Epidermal melanocyte (primary cell): ENCODE measurements at regions not wholly inside any gene's neighbourhood (a gene's known extent, or its start where the extent isn't known, plus 50 kb on each side); places are given as distances from the start of the nearest gene placed in this dataset.

Experiments used
- DNase-seq: peaks from one replicate; pipeline ENCODE4 v3.0.0; 2011; ENCODE audit warnings: low spot score; ENCODE audit not compliant: insufficient read length

- no peak for DNase-seq
These were observed 125.0 kb upstream of the MEF2A start for GRCh38 chr15:99440551-99441443.

GRCh38 chr15:99441444-99441800 lies 124.4 kb upstream of the MEF2A start:
- DNase-seq, result no peak

- DNase-seq, result no peak
These were observed 123.9 kb upstream of the MEF2A start for GRCh38 chr15:99441871-99442251.

GRCh38 chr15:99442252-99442897 lies 123.4 kb upstream of the MEF2A start:
- peak; percentile 81 for DNase-seq

- DNase-seq, result no peak
These were observed 122.6 kb upstream of the MEF2A start for GRCh38 chr15:99443056-99443756.

GRCh38 chr15:99443768-99444446 lies 121.9 kb upstream of the MEF2A start:
- DNase-seq, result no peak

- no peak for DNase-seq
These were observed 120.4 kb upstream of the MEF2A start for GRCh38 chr15:99445272-99445850.

- DNase-seq, result no peak
These were observed 119.0 kb upstream of the MEF2A start for GRCh38 chr15:99446565-99447496.

- DNase-seq, result no peak
These were observed 118.0 kb upstream of the MEF2A start for GRCh38 chr15:99447497-99448371.

- no peak for DNase-seq
These were observed 116.3 kb upstream of the MEF2A start for GRCh38 chr15:99449514-99449913.

- DNase-seq, result no peak
These were observed 114.9 kb upstream of the MEF2A start for GRCh38 chr15:99450896-99451358.

GRCh38 chr15:99451484-99451883 lies 114.3 kb upstream of the MEF2A start:
- no peak for DNase-seq

GRCh38 chr15:99452010-99452409 lies 113.8 kb upstream of the MEF2A start:
- no peak for DNase-seq

- no peak for DNase-seq
These were observed 112.8 kb upstream of the MEF2A start for GRCh38 chr15:99452728-99453636.

- DNase-seq, result no peak
These were observed 112.2 kb upstream of the MEF2A start for GRCh38 chr15:99453637-99454030.

GRCh38 chr15:99454107-99454809 lies 111.5 kb upstream of the MEF2A start:
- no peak for DNase-seq
